Uterus (tissue), 3 donors: ENCODE measurements at regions not wholly inside any gene's neighbourhood (a gene's known extent, or its start where the extent isn't known, plus 50 kb on each side); places are given as distances from the start of the nearest gene placed in this dataset.

Source experiments
- DNase-seq, 2 donors: peaks; one replicate each; pipeline ENCODE4 v3.0.0-alpha.2; 2019 to 2020
- H3K27ac ChIP-seq, 2 donors: fragments of 200-600 bp; sonication (generic); 1 replicate in 1 of 2; 2 replicates in 1 of 2; pipeline ENCODE4 v1.5.1; 2016 to 2018
- H3K27me3 ChIP-seq, 2 donors: fragments of 200-600 bp; sonication (generic); one replicate each; pipeline ENCODE4 v1.5.1; 2018 to 2019; ENCODE audit warnings: control low read depth in 1 of 2
- H3K36me3 ChIP-seq, 2 donors: fragments of 200-600 bp; sonication (generic); one replicate each; pipeline ENCODE4 v1.5.1; 2019; ENCODE audit warnings: control low read depth in 1 of 2
- H3K4me1 ChIP-seq, 2 donors: fragments of 200-600 bp; sonication (generic); one replicate each; pipeline ENCODE4 v1.5.1; 2018 to 2019; ENCODE audit warnings: control low read depth in 1 of 2
- H3K4me3 ChIP-seq, 2 donors: fragments of 200-600 bp; sonication (generic); 1 replicate in 1 of 2; 2 replicates in 1 of 2; pipeline ENCODE4 v1.5.1; 2018 to 2019; ENCODE audit warnings: mild to moderate bottlenecking in 1 of 2
- H3K9me3 ChIP-seq, 2 donors: fragments of 200-600 bp; sonication (generic); one replicate each; pipeline ENCODE4 v1.5.1; 2019; ENCODE audit warnings: control low read depth in 1 of 2
- POLR2A ChIP-seq, 2 donors: fragments of 450-650 bp; IDR thresholded peaks; one replicate each; pipeline ENCODE4 v1.6.1; 2016; ENCODE audit warnings: antibody characterized with exemption in 2 of 2, mild to moderate bottlenecking in 1 of 2, moderate library complexity in 1 of 2
- intact Hi-C: fragments of 100-400 bp; cut with DNase I; formaldehyde crosslinking; loops from one replicate; pipeline ENCODE4 v1.15.1; 2023; ENCODE audit warnings: low total_unique reads
- TF ChIP-seq, protein P1 (sequence below), 4 experiments: fragments of 200-600 bp in 2 of 4; fragments of 450-650 bp in 2 of 4; sonication (generic) in 2 of 4; IDR thresholded peaks; one replicate each; pipeline ENCODE4 v1.5.1; 2016 to 2019; ENCODE audit warnings: antibody characterized with exemption in 4 of 4, mild to moderate bottlenecking in 2 of 4, moderate library complexity in 1 of 4
- donor health status: DM: yes; HTN: yes; CAD: no.

DNA sequence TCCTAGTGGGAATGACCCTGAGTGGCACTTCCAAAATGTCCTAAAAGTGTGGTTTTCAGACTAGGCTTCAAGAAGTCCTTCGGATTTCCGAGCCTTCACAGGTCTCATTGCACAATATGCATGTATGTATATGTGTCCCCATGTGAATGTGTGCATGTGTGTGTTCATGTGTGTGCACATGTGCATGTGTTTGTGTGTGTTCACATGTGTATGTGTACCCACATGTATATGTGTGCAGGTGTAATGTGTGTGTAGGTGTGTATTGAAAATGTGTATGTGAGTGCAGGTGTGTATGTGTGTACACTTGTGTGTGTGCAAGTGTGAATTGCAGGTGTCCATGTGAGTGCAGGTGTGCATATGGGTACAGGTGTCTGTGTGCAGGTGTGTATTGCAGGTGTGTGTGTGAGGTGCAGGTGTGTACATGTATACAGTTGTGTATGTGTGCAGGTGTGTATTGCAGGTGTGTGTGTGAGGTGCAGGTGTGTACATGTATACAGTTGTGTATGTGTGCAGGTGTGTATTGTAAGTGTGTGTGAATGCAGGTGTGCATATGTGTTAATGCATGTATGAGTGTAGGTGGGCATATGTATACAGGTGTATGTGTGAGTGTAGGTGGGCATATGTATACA lies 124.4 kb upstream of the EPB41L3 start:
- no peak for DNase-seq
- H3K4me1 ChIP-seq, result no peaks in the 10 kb centered on the region
- no peak overlapping the region for H3K27ac ChIP-seq
- H3K27me3 ChIP-seq, result no peaks in the 10 kb centered on the region
- H3K9me3 ChIP-seq, result no peaks in the 10 kb centered on the region
- H3K4me3 ChIP-seq, result no peak overlapping the region
- intact Hi-C loops, result no loop called here
- H3K36me3 ChIP-seq, result no peaks in the 10 kb centered on the region
- TF ChIP-seq POLR2A (IDR thresholded peaks at IDR 0.05), result no peak
- TF ChIP-seq, protein P1, sequence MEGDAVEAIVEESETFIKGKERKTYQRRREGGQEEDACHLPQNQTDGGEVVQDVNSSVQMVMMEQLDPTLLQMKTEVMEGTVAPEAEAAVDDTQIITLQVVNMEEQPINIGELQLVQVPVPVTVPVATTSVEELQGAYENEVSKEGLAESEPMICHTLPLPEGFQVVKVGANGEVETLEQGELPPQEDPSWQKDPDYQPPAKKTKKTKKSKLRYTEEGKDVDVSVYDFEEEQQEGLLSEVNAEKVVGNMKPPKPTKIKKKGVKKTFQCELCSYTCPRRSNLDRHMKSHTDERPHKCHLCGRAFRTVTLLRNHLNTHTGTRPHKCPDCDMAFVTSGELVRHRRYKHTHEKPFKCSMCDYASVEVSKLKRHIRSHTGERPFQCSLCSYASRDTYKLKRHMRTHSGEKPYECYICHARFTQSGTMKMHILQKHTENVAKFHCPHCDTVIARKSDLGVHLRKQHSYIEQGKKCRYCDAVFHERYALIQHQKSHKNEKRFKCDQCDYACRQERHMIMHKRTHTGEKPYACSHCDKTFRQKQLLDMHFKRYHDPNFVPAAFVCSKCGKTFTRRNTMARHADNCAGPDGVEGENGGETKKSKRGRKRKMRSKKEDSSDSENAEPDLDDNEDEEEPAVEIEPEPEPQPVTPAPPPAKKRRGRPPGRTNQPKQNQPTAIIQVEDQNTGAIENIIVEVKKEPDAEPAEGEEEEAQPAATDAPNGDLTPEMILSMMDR (IDR thresholded peaks at IDR 0.05), result no peak

DNA sequence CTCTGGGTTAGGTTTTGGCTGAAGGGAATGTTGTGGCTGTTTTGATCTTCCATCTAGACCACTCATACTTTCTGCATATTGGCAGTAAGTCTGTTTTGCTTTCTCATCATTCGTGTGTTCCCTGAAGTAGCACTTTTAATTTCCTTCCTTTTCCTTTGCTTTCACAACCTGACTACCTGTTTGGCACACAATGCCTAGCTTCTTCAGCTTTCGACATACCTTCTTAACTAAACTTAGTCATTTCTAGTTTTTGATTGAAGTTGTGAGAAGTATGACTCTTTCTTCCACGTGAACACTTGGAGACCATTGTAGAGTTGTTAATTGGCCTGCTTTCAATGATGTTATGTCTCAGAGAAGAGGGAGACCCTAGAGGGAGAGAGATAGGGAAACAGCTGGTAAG lies 123.6 kb upstream of the EPB41L3 start:
- no peaks in the 10 kb centered on the region for H3K36me3 ChIP-seq
- H3K4me3 ChIP-seq, result no peak overlapping the region
- no peaks in the 10 kb centered on the region for H3K27me3 ChIP-seq
- TF ChIP-seq, protein P1 (IDR thresholded peaks at IDR 0.05), result no peak
- no peak for TF ChIP-seq POLR2A (IDR thresholded peaks at IDR 0.05)
- no peaks in the 10 kb centered on the region for H3K9me3 ChIP-seq
- no peak for DNase-seq
- no peaks in the 10 kb centered on the region for H3K4me1 ChIP-seq
- intact Hi-C loops, result no loop called here
- no peak overlapping the region for H3K27ac ChIP-seq

DNA sequence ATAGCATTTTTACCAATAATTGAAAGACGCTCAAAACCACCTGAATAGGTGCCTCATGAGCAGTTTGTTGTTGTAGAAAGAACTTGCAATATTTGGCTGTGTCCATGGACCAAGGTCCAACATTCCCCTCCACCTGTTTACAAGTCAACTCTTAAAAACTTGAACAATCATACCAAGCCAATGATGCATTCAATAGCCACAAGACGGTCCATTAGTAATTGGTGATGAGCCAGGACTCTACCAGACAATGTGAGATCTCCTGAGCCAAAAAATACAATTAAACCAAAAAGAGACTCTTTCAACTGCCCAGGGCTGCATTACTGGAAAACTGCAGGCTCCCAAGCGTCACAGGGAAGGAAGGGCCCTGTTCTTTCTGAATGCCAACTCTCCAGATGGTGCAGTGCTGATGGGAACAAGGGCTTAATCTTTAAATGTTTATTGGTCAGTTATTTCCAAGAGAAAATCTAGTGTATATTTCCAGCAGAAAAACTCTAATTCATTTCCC lies 118.8 kb upstream of the EPB41L3 start:
- Histone ChIP-seq H3K9me3 (no peaks in the 10 kb centered on the region), H3K27me3 (no peaks in the 10 kb centered on the region), H3K36me3 (no peaks in the 10 kb centered on the region), H3K27ac (no peak overlapping the region), H3K4me1 (no peaks in the 10 kb centered on the region), H3K4me3 (no peak overlapping the region)
- TF ChIP-seq POLR2A (IDR thresholded peaks at IDR 0.05), result no peak
- TF ChIP-seq, protein P1 (IDR thresholded peaks at IDR 0.05), result no peak
- intact Hi-C loops, result no loop called here
- DNase-seq, result no peak

DNA sequence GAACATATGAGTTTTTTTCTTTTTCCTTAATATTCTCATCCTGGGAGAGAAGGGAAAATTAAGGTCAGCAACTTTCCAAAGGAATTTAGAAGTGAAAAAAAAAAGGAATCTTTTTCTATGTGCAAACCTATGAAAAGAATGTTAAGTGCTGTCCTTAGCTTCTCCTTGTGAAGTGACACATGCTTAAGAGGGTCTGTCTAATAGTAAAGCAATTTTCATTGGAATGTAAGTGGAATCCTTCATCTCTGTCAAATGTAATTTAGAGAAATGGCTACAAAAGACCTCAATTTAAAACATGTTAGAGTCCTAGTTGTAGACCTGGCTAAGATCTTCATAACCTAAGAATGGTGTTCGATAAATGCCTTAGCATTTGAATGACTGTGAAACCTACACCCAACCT lies 117.4 kb upstream of the EPB41L3 start:
- H3K4me1 ChIP-seq, result no peaks in the 10 kb centered on the region
- no peak for DNase-seq
- H3K27ac ChIP-seq, result no peak overlapping the region
- TF ChIP-seq, protein P1 (IDR thresholded peaks at IDR 0.05), result no peak
- no peak for TF ChIP-seq POLR2A (IDR thresholded peaks at IDR 0.05)
- H3K4me3 ChIP-seq, result no peak overlapping the region
- intact Hi-C loops, result no loop called here
- no peaks in the 10 kb centered on the region for H3K36me3 ChIP-seq
- no peaks in the 10 kb centered on the region for H3K9me3 ChIP-seq
- H3K27me3 ChIP-seq, result no peaks in the 10 kb centered on the region

DNA sequence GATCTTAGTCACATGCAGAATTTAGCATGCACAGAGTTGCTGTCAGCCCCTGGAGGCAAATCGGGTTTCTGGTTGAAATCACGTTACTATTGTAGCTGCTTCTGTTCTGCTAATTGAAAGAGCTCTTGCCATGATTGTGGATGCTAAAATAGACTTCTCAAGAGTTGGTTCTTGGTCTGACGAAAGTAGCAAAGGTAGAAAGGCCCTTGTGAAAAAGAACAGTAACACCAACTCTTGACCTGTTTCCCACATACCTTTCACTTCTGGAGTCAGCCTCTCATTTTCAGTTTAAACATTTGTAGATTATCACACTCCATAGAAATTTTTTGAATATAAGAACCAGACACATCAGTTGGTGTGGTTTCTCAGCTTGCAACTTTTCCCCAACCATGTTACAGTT lies 110.0 kb upstream of the EPB41L3 start:
- Histone ChIP-seq H3K4me3 (no peak overlapping the region), H3K9me3 (no peaks in the 10 kb centered on the region), H3K36me3 (no peaks in the 10 kb centered on the region), H3K27me3 (no peaks in the 10 kb centered on the region), H3K27ac (no peak overlapping the region), H3K4me1 (no peaks in the 10 kb centered on the region)
- DNase-seq, result no peak
- TF ChIP-seq, protein P1 (IDR thresholded peaks at IDR 0.05), result no peak
- no peak for TF ChIP-seq POLR2A (IDR thresholded peaks at IDR 0.05)
- intact Hi-C loops, result no loop called here
